Putamen (tissue), 1 donor: ENCODE measurements at regions not wholly inside any gene's neighbourhood (a gene's known extent, or its start where the extent isn't known, plus 50 kb on each side); places are given as distances from the start of the nearest gene placed in this dataset.

Experiments used
- DNase-seq: peaks from one replicate; pipeline ENCODE4 v3.0.0-alpha.2; 2016; ENCODE audit warnings: low spot score

- no peak for DNase-seq
Observed at GRCh38 chr4:181562399-181562798, 680.8 kb upstream of the TENM3 start.

- DNase-seq, result no peak
Observed at GRCh38 chr4:181564625-181565024, 678.6 kb upstream of the TENM3 start.

GRCh38 chr4:181566490-181566889 is 676.7 kb upstream of the TENM3 start:
- no peak for DNase-seq

- peak; percentile 16 for DNase-seq
Observed at GRCh38 chr4:181569553-181569952, 673.6 kb upstream of the TENM3 start.

- no peak for DNase-seq
Observed at GRCh38 chr4:181578911-181579310, 664.3 kb upstream of the TENM3 start.

GRCh38 chr4:181579486-181579885 is 663.7 kb upstream of the TENM3 start:
- DNase-seq, result no peak

GRCh38 chr4:181581983-181582382 is 661.2 kb upstream of the TENM3 start:
- DNase-seq, result no peak

- no peak for DNase-seq
Observed at GRCh38 chr4:181582595-181582994, 660.6 kb upstream of the TENM3 start.

- DNase-seq, result no peak
Observed at GRCh38 chr4:181588733-181589302, 654.4 kb upstream of the TENM3 start.

GRCh38 chr4:181592221-181592745 is 650.9 kb upstream of the TENM3 start:
- peak; percentile 17 for DNase-seq

- DNase-seq, result no peak
Observed at GRCh38 chr4:181593703-181594102, 649.5 kb upstream of the TENM3 start.

- no peak for DNase-seq
Observed at GRCh38 chr4:181594188-181594587, 649.0 kb upstream of the TENM3 start.

- DNase-seq, result no peak
Observed at GRCh38 chr4:181595716-181596115, 647.5 kb upstream of the TENM3 start.

GRCh38 chr4:181597766-181598165 is 645.4 kb upstream of the TENM3 start:
- no peak for DNase-seq

- DNase-seq, result no peak
Observed at GRCh38 chr4:181599134-181599533, 644.1 kb upstream of the TENM3 start.

GRCh38 chr4:181601103-181601502 is 642.1 kb upstream of the TENM3 start:
- DNase-seq, result no peak

GRCh38 chr4:181604546-181604945 is 638.7 kb upstream of the TENM3 start:
- DNase-seq, result no peak

GRCh38 chr4:181606300-181606699 is 636.9 kb upstream of the TENM3 start:
- no peak for DNase-seq

GRCh38 chr4:181608181-181608580 is 635.0 kb upstream of the TENM3 start:
- no peak for DNase-seq

- DNase-seq, result no peak
Observed at GRCh38 chr4:181611033-181611711, 632.0 kb upstream of the TENM3 start.

GRCh38 chr4:181611946-181612600 is 631.1 kb upstream of the TENM3 start:
- DNase-seq, result no peak

GRCh38 chr4:181613200-181613599 is 630.0 kb upstream of the TENM3 start:
- DNase-seq, result no peak

GRCh38 chr4:181618038-181618618 is 625.1 kb upstream of the TENM3 start:
- no peak for DNase-seq
